Activated gamma-delta T cell (primary cell): ENCODE measurements at regions not wholly inside any gene's neighbourhood (a gene's known extent, or its start where the extent isn't known, plus 50 kb on each side); places are given as distances from the start of the nearest gene placed in this dataset.
"Not testable (repeated sequence)": the region's sequence is repeated elsewhere in the genome, so short reads cannot be mapped to it uniquely, and the experiment has no call there.

Experiments used
- DNase-seq: peaks from one replicate; lab custom pipeline; 2025; lab: John Stamatoyannopoulos, UW

DNA sequence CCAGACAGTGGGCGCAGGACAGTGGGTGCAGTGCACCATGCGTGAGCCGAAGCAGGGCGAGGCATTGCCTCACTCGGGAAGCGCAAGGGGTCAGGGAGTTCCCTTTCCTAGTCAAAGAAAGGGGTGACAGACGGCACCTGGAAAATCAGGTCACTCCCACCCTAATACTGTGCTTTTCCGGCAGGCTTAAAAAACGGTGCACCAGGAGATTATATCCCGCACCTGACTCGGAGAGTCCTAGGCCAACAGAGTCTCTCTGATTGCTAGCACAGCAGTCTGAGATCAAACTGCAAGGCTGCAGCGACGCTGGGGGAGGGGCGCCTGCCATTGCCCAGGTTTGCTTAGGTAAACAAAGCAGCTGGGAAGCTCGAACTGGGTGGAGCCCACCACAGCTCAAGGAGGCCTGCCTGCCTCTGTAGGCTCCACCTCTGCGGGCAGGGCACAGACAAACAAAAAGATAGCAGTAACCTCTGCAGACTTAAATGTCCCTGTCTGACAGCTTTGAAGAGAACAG is 116.4 kb downstream of the CXCL12 start:
- not testable (repeated sequence) for DNase-seq

DNA sequence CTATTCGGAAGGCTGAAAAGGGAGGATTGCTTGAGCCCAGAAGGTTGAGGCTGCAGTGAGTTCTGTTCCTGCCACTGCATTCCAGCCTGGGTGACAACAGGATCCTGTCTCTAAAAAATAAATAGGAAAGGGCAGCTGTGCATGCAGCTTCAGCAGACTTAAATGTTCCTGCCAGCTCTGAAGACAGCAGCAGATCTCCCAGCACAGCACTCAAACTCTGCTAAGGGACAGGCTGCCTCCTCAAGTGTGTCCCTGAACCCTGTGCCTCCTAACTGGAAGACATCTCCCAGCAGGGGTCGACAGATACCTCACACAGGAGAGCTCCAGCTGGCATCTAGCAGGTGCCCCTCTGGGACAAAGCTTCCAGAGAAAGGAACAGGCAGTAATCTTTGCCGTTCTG is 117.9 kb downstream of the CXCL12 start:
- DNase-seq, result no peak

DNA sequence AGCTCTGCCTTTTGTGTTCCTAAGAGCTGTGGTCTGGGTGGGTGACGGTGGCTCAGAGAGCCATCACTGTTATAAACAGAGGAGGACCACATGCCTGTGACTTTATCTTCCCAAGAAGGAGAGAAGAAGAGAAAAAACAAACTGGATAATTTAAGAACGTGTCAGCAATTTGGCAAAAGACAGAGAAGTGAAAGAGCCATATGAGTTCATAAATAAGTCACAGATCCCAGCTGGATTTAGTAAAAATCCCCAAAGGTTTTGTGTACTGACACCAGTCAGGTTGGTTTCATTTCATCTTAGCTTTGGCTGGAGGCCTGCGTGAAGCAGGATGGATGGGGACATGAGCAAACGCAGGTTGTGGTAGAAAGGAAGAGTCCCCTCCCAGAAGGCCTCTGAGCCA is 120.7 kb downstream of the CXCL12 start:
- no peak for DNase-seq

GRCh38 chr10:44263771-44264170 is 121.1 kb downstream of the CXCL12 start:
- no peak for DNase-seq

DNA sequence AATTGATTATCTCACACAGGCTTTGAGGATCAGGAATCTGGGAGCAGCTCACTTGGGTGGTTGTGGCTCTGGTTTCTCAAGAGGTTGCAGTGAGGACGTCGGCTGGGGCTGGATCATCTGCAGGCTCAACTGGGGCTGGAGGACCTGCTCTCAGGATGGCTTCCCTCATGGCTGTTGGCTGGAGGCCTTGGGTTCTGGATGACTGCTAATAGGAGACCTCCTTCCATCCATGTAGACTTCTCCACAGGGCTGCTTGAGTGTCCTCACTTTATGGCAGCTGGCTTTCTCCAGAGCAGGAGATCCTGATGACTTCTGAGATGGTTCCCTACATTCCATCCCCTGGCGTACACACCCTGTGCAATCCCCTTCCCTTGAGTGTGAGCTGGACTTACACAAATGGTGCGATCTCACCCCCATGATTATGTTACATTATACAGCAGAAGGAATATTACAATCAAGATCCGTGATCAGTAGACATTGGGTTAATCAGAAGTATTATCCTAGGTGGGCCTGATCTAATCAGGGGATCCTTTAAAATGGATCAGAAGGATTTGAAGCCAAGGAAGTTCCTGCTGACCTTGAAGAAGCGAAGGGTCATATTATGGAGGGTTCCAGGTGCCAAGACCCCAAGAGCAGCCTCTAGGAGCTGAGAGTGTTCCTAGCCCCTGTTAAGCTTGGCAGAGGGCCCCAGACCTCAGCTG is 122.2 kb downstream of the CXCL12 start:
- DNase-seq, result no peak

DNA sequence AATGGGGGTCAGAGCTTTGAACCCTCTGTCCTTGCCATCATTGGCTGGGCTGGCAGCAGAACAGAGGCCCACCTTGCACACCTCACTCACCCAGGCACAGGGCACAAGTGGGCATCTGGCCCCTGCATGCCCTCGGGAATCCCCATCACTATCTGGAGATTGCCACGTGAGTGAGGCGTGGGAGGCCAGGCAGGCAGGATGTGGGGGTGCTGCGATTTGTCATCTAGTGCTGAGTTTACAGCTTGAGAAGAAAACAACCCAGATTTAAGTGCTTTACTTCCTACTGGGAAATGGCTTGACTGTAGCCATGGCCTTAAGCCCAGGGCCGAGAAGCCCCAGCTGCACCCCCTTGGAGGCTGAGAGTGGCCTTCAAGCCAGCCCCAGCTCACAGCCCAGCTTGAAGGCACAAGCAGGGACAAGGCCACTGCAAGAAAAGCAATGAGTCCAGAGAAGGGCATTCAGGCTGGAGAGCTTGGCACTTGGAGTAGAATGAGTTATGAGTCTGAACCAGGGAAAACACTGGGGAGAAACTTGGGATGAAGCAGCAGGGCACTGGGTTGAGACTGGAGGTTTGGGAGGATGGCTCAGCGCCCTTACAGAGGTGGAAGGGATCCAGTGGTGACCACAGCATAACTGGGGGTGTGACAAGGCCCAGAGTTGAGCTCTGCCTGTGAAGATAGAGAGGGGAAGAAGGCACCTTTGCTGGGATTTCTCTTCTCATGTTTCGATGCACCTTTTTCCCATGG is 123.0 kb downstream of the CXCL12 start:
- DNase-seq, result no peak

GRCh38 chr10:44261296-44261695 is 123.6 kb downstream of the CXCL12 start:
- DNase-seq, result no peak

DNA sequence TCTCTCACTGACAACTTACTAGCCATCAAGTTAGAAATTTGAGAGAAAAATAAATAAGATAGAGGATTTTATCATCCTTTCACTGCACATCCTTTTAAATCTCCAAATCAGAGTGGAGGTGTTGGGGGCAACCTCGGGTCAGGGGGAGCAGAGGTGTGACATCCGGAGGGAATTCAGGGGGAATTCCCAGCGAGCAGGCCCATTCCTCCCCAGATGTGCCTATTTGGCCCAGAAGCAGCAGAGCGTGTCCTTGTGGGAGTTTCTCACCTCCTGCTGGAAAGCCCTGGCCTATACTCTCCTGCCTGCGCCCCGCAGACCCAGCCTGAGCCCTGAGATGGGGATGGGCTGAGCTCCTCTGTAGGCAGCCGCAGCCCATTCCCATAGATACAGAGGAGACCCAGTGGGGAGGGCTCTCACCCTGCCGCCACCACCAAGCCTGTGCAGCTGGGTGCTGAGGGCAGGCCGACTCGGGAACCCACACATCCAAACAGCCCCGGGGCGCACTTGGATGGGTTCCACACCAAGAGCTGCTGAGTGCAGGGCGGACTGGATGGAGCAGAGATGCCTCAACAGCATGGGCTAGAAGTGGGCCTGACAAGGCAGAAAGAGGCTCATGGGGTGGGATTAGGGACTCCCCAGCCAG is 124.5 kb downstream of the CXCL12 start:
- DNase-seq, result no peak

- no peak for DNase-seq
Measured at GRCh38 chr10:44259090-44259874, 125.6 kb downstream of the CXCL12 start.

GRCh38 chr10:44258460-44259089 is 126.3 kb downstream of the CXCL12 start:
- DNase-seq, result no peak

DNA sequence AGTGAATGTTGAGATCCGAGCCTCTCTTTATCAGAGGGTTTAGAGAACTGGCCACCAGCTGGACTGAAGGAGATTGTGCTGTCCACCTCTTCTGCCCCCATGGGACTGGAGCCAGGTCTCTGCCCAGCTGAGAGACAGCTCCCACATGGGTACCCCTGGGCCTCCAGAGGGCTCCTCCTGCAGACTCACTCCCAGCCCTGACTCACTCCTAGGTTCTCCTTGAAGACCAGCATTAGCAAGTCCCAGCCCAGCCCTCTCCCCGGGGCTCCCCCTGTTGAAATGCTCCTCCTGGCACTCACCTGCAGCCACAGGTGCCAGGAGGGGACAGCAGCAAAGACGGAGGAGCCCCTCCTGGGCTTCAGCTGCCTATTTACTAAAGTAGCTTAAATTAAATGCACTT is 126.9 kb downstream of the CXCL12 start:
- no peak for DNase-seq

- DNase-seq, result no peak
Measured at GRCh38 chr10:44253769-44254462, 131.0 kb downstream of the CXCL12 start.

DNA sequence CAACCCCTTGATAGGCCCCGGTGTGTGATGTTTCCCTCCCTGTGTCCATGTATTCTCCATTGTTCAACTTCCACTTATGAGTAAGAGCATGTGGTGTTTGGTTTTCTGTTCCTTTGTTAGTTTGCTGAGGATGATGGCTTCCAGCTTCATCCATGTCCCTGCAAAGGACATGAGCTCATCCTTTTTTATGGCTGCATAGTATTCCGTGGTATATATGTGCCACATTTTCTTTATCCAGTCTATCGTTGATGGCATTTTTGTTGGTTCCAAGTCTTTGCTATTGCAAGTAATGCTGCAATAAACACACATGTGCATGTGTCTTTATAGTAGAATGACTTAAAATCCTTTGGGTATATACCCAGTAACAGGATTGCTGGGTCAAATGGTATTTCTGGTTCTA is 132.3 kb downstream of the CXCL12 start:
- not testable (repeated sequence) for DNase-seq

DNA sequence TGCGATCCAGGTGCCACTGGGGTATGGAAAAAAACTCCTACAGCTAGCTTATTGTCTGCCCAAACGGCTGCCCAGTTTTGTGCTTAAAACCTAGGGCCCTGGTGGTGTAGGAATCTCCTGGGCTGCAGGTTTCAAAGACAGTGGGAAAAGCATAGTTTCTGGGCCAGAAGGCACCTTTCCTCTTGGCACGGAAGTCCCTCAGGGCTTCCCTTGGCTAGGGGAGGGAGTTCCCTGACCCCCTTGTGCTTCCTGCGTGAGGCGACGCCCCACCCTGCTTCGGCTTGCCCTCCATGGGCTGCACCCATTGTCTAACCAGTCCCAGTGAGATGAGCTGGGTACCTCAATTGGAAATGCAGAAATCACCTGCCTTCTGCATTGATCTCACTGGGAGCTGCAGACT is 135.0 kb downstream of the CXCL12 start:
- not testable (repeated sequence) for DNase-seq

- DNase-seq, result no peak
Measured at GRCh38 chr10:44249490-44249889, 135.4 kb downstream of the CXCL12 start.

GRCh38 chr10:44246700-44247099 is 138.2 kb downstream of the CXCL12 start:
- not testable (repeated sequence) for DNase-seq

DNA sequence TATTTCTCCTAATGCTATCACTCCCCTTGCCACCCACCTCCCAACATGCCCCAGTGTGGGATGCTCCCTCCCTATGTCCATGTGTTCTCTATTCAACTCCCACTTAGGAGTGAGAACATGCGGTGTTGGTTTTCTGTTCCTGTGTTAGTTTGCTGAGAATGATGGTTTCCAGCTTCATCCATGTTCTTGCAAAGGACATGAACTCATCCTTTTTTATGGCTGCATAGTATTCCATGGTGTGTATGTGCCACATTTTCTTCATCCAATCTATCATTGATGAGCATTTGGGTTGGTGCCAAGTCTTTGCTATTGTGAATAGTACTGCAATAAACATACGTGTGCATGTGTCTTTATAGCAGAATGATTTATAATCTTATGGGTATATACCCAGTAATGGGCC is 138.6 kb downstream of the CXCL12 start:
- not testable (repeated sequence) for DNase-seq

- DNase-seq, result no peak
Measured at GRCh38 chr10:44245601-44245938, 139.3 kb downstream of the CXCL12 start.

GRCh38 chr10:44244745-44245600 is 139.9 kb downstream of the CXCL12 start:
- DNase-seq, result no peak
